Duodenal mucosa (tissue), 2 donors: ENCODE measurements at regions not wholly inside any gene's neighbourhood (a gene's known extent, or its start where the extent isn't known, plus 50 kb on each side); places are given as distances from the start of the nearest gene placed in this dataset.
"Not testable (repeated sequence)": the region's sequence is repeated elsewhere in the genome, so short reads cannot be mapped to it uniquely, and the experiment has no call there.

Experiments
- H3K27ac ChIP-seq: one replicate; pipeline ENCODE4 v1.7.0; 2013; ENCODE audit warnings: low read depth, low read length
- H3K27me3 ChIP-seq, 2 donors: one replicate each; pipeline ENCODE4 v1.7.0; 2013; ENCODE audit warnings: low read length in 2 of 2, control low read depth in 1 of 2; ENCODE audit not compliant: insufficient read depth in 2 of 2, control insufficient read depth in 1 of 2
- H3K36me3 ChIP-seq, 2 donors: one replicate each; pipeline ENCODE4 v1.7.0; 2013; ENCODE audit warnings: low read length in 2 of 2, control low read depth in 1 of 2; ENCODE audit not compliant: insufficient read depth in 2 of 2, control insufficient read depth in 1 of 2
- H3K4me1 ChIP-seq, 2 donors: one replicate each; pipeline ENCODE4 v1.7.0; 2013; ENCODE audit warnings: low read length in 2 of 2, control low read depth in 1 of 2; ENCODE audit not compliant: insufficient read depth in 2 of 2, control insufficient read depth in 1 of 2
- H3K4me3 ChIP-seq, 2 donors: one replicate each; pipeline ENCODE4 v1.7.0; 2013; ENCODE audit warnings: low read length in 2 of 2, low read depth in 1 of 2
- H3K9ac ChIP-seq, 2 donors: one replicate each; pipeline ENCODE4 v1.7.0; 2013; ENCODE audit warnings: low read length in 2 of 2, low read depth in 1 of 2
- H3K9me3 ChIP-seq, 2 donors: one replicate each; pipeline ENCODE4 v1.7.0; 2013; ENCODE audit warnings: low read length in 2 of 2, control low read depth in 1 of 2; ENCODE audit not compliant: control insufficient read depth in 1 of 2

GRCh38 chr7:51382243-51382642, 65.6 kb upstream of the COBL start:
- H3K4me3 ChIP-seq, H3K27me3 ChIP-seq, H3K9me3 ChIP-seq, H3K4me1 ChIP-seq, H3K27ac ChIP-seq, H3K36me3 ChIP-seq, H3K9ac ChIP-seq: not testable (repeated sequence)

DNA sequence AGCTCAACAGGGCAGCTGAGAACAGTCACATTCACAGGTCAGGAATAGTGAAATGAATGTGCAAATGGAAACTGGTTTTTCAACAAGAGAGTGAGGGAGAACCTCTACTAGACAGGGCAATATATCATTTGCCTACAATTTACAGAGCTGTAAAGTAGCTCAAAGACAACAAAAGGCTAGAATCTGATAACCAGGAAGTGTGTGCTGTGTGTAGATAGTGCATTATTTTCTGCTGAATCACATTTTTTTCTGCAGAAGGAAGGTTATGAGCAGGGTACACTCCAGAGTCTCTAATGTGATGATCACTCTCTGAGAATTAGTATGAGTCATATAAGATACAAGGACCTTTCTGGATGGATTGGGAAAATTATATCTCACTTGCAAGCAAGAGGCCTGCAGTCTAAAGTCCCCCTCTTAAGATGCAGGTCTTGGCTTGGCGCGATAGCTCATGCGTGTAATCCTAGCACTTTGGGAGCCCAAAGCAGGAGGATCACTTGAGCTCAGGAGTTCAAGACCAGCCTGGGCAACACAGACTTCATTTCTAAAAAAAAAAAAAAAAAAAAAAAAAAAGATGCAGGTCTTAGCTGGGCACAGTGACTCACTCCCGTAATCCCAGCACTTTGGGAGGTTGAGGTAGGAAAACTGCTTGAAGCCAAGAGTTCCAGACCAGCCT, 59.9 kb upstream of the COBL start:
- Histone ChIP-seq H3K4me3 (no peak overlapping the region), H3K9ac (no peak overlapping the region), H3K27me3 (no peaks in the 10 kb centered on the region), H3K9me3 (no peaks in the 10 kb centered on the region), H3K27ac (no peak overlapping the region), H3K4me1 (no peaks in the 10 kb centered on the region), H3K36me3 (no peaks in the 10 kb centered on the region)

GRCh38 chr7:51374936-51375335, 58.3 kb upstream of the COBL start:
- Histone ChIP-seq H3K9me3 (no peaks in the 10 kb centered on the region), H3K4me1 (no peaks in the 10 kb centered on the region), H3K4me3 (no peak overlapping the region), H3K36me3 (no peaks in the 10 kb centered on the region), H3K9ac (no peak overlapping the region), H3K27me3 (no peaks in the 10 kb centered on the region), H3K27ac (no peak overlapping the region)

- H3K9ac ChIP-seq, H3K4me3 ChIP-seq, H3K9me3 ChIP-seq, H3K36me3 ChIP-seq, H3K27me3 ChIP-seq, H3K4me1 ChIP-seq, H3K27ac ChIP-seq: not testable (repeated sequence)
Measured at GRCh38 chr7:51373607-51374006, 57.0 kb upstream of the COBL start.

DNA sequence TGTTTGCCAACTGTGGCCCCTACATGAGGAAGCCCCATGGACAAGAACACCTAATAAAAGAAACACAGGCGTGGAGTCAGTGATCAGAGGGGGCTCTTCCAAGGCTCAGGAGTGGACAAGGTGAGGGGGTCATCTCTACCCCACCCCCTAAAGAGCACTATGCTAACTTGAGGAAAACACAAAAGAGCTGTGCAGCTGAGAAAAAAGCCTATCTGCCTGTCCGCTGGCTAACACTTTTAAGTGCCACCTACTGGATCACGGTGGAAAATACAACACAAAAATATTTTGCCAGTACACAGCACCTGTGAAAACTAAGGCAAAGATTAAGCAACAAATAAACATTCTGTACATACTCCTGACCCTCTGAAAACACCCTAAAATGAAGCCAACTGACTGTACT, 53.1 kb upstream of the COBL start:
- no peaks in the 10 kb centered on the region for H3K36me3 ChIP-seq
- H3K9ac ChIP-seq: no peak overlapping the region
- H3K4me3 ChIP-seq: no peak overlapping the region
- no peak overlapping the region for H3K27ac ChIP-seq
- no peaks in the 10 kb centered on the region for H3K4me1 ChIP-seq
- H3K9me3 ChIP-seq: no peaks in the 10 kb centered on the region
- no peaks in the 10 kb centered on the region for H3K27me3 ChIP-seq

DNA sequence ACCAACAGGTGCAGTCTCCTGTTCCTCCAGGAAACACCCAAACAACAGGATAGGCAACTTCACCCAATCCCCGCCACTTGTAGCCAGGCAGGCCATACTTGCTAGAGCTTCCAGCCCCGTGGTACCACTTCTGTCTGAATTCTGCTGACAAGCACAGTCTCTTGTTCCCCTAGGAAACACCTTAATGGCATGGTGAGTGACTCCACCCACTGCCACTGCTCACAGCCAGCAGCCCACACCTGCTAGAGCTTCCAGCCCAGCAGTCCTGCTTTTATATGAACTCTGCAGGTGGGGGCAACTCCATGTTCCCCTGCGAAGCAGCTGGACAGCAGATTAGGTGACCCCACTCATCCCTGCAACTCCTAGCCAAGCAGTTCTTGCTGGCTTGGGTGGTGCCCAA, 52.6 kb upstream of the COBL start:
- not testable (repeated sequence) for H3K4me3 ChIP-seq, H3K9me3 ChIP-seq, H3K27ac ChIP-seq, H3K36me3 ChIP-seq, H3K4me1 ChIP-seq, H3K9ac ChIP-seq, H3K27me3 ChIP-seq

DNA sequence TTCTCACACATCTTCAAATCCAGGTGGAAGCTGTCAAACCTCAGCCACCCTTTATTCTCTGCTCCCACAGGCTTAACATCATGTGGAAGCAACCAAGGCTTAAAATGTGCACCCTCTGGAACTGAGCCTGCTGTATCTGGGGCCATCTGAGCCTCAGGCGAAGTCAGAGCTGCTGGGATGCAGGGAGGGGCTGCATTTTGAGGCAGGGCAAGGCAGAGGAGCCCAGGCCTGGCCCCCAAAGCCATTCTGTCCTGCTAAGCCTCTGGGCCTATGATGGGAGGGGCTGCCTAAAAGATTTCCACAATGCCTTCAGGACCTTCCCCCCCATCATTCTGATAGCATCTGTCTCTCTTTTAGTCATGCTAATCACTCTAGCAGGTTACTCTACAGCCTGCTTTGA, 51.7 kb upstream of the COBL start:
- no peak overlapping the region for H3K9ac ChIP-seq
- no peak overlapping the region for H3K4me3 ChIP-seq
- no peaks in the 10 kb centered on the region for H3K27me3 ChIP-seq
- no peaks in the 10 kb centered on the region for H3K9me3 ChIP-seq
- H3K27ac ChIP-seq: no peak overlapping the region
- H3K4me1 ChIP-seq: no peaks in the 10 kb centered on the region
- no peaks in the 10 kb centered on the region for H3K36me3 ChIP-seq

- Histone ChIP-seq H3K36me3 (no peaks in the 10 kb centered on the region), H3K4me3 (no peak overlapping the region), H3K27me3 (no peaks in the 10 kb centered on the region), H3K9ac (no peak overlapping the region), H3K27ac (no peak overlapping the region), H3K9me3 (no peaks in the 10 kb centered on the region), H3K4me1 (no peaks in the 10 kb centered on the region)
Measured at GRCh38 chr7:51367614-51367968, 51.0 kb upstream of the COBL start.

GRCh38 chr7:51366930-51367613, 50.5 kb upstream of the COBL start:
- Histone ChIP-seq H3K36me3 (no peaks in the 10 kb centered on the region), H3K4me1 (no peaks in the 10 kb centered on the region), H3K9me3 (no peaks in the 10 kb centered on the region), H3K4me3 (no peak overlapping the region), H3K27me3 (no peaks in the 10 kb centered on the region), H3K9ac (no peak overlapping the region), H3K27ac (no peak overlapping the region)
